SU-DHL-6 (cell line): ENCODE measurements at regions not wholly inside any gene's neighbourhood (a gene's known extent, or its start where the extent isn't known, plus 50 kb on each side); places are given as distances from the start of the nearest gene placed in this dataset.

Experiments
- H2AFZ ChIP-seq: fragments of 200-600 bp; sonication (generic); 2 replicates; pipeline ENCODE4 v1.6.1; 2014; ENCODE audit warnings: low read depth, mild to moderate bottlenecking, moderate library complexity, mixed read lengths, antibody characterized with exemption, low read length; ENCODE audit not compliant: severe bottlenecking
- H3F3A ChIP-seq: fragments of 200-600 bp; shearing (Covaris generic); 2 replicates; pipeline ENCODE4 v1.6.0; 2016; ENCODE audit warnings: antibody characterized with exemption, mild to moderate bottlenecking; ENCODE audit not compliant: insufficient read depth
- H3K27ac ChIP-seq: fragments of 200-600 bp; sonication (generic); 2 replicates; pipeline ENCODE4 v1.5.1; 2016; ENCODE audit warnings: low read depth, mild to moderate bottlenecking, low read length, moderate library complexity, mixed read lengths
- H3K27me3 ChIP-seq: fragments of 200-600 bp; sonication (generic), shearing (Covaris generic); 2 replicates; pipeline ENCODE4 v1.6.0; 2014; ENCODE audit warnings: mild to moderate bottlenecking, low read length
- H3K36me3 ChIP-seq: fragments of 200-600 bp; sonication (generic); 2 replicates; pipeline ENCODE4 v1.6.1; 2014; ENCODE audit warnings: mild to moderate bottlenecking, low read length, mixed read lengths
- H3K4me2 ChIP-seq: fragments of 300-600, 200-600 bp; shearing (Covaris generic), sonication (generic); 2 replicates; pipeline ENCODE4 v1.6.0; 2014; ENCODE audit warnings: low read length, low read depth, mild to moderate bottlenecking; ENCODE audit not compliant: poor library complexity, severe bottlenecking
- H3K4me3 ChIP-seq: fragments of 200-600 bp; sonication (generic); 2 replicates; pipeline ENCODE4 v1.5.1; 2014; ENCODE audit warnings: antibody characterized with exemption, low read length, mild to moderate bottlenecking, mixed read lengths; ENCODE audit not compliant: insufficient read depth, poor library complexity, severe bottlenecking
- H3K79me2 ChIP-seq: fragments of 200-600 bp; sonication (generic); 2 replicates; pipeline ENCODE4 v1.6.1; 2014; ENCODE audit warnings: mild to moderate bottlenecking, low read length, moderate library complexity; ENCODE audit not compliant: insufficient read depth
- H3K9ac ChIP-seq: fragments of 200-600 bp; sonication (generic); 2 replicates; pipeline ENCODE4 v1.7.0; 2014; ENCODE audit warnings: mild to moderate bottlenecking, low read length
- H3K9me2 ChIP-seq: fragments of 200-600 bp; sonication (generic); replicated peaks from 2 replicates; pipeline ENCODE4 v1.6.1; 2014; ENCODE audit warnings: low read length; ENCODE audit not compliant: insufficient read depth
- H3K9me3 ChIP-seq: fragments of 200-600 bp; sonication (generic); 2 replicates; pipeline ENCODE4 v1.6.1; 2014; ENCODE audit warnings: low read length, mixed read lengths; ENCODE audit not compliant: insufficient read depth
- H4K20me1 ChIP-seq: fragments of 200-600 bp; sonication (generic); 2 replicates; pipeline ENCODE4 v1.6.1; 2014; ENCODE audit warnings: low read depth, mild to moderate bottlenecking, antibody characterized with exemption, low read length, moderate library complexity, mixed read lengths
- CTCF ChIP-seq: fragments of 200-600 bp; sonication (generic); IDR thresholded peaks from one replicate; pipeline ENCODE4 v1.5.1; 2017; ENCODE audit warnings: antibody characterized with exemption, mild to moderate bottlenecking, low read length, moderate library complexity; ENCODE audit not compliant: insufficient read depth, poor library complexity, severe bottlenecking
- EZH2phosphoT487 ChIP-seq: fragments of 200-600 bp; sonication (generic), shearing (Covaris generic); conservative IDR thresholded peaks from 2 replicates; pipeline ENCODE4 v1.6.1; 2018; ENCODE audit warnings: mild to moderate bottlenecking, antibody characterized with exemption, low read length, moderate library complexity, mixed read lengths

- Histone ChIP-seq H3K4me2 (no peak overlapping the region), H4K20me1 (no peaks in the 10 kb centered on the region), H3K9ac (no peak overlapping the region), H3K27me3 (no peaks in the 10 kb centered on the region), H2AFZ (no peak overlapping the region), H3K27ac (no peak overlapping the region), H3K9me3 (no peaks in the 10 kb centered on the region), H3K9me2 (no peaks in the 10 kb centered on the region), H3K36me3 (no peaks in the 10 kb centered on the region), H3F3A (no peaks in the 10 kb centered on the region), H3K79me2 (no peaks in the 10 kb centered on the region), H3K4me3 (no peak overlapping the region)
- TF ChIP-seq CTCF (no peak), EZH2phosphoT487 (no peak)
These were observed 125.3 kb upstream of the SALL1 start for GRCh38 chr16:51276336-51276735.

- no peak overlapping the region for H3K4me2 ChIP-seq
- H4K20me1 ChIP-seq, result no peaks in the 10 kb centered on the region
- no peaks in the 10 kb centered on the region for H3F3A ChIP-seq
- no peaks in the 10 kb centered on the region for H3K9me2 ChIP-seq
- TF ChIP-seq CTCF, result no peak
- no peak for TF ChIP-seq EZH2phosphoT487
- no peak overlapping the region for H3K9ac ChIP-seq
- no peak overlapping the region for H2AFZ ChIP-seq
- H3K27me3 ChIP-seq, result no peaks in the 10 kb centered on the region
- no peaks in the 10 kb centered on the region for H3K9me3 ChIP-seq
- no peaks in the 10 kb centered on the region for H3K36me3 ChIP-seq
- H3K79me2 ChIP-seq, result no peaks in the 10 kb centered on the region
- H3K27ac ChIP-seq, result no peak overlapping the region
- H3K4me3 ChIP-seq, result no peak overlapping the region
These were observed 121.3 kb upstream of the SALL1 start for GRCh38 chr16:51272420-51272819.

- H3K9me2 ChIP-seq, result no peaks in the 10 kb centered on the region
- no peaks in the 10 kb centered on the region for H4K20me1 ChIP-seq
- no peaks in the 10 kb centered on the region for H3K9me3 ChIP-seq
- TF ChIP-seq EZH2phosphoT487, result no peak
- TF ChIP-seq CTCF, result no peak
- H3K27me3 ChIP-seq, result no peaks in the 10 kb centered on the region
- no peak overlapping the region for H3K9ac ChIP-seq
- H3F3A ChIP-seq, result no peaks in the 10 kb centered on the region
- no peaks in the 10 kb centered on the region for H3K79me2 ChIP-seq
- H3K36me3 ChIP-seq, result no peaks in the 10 kb centered on the region
- no peak overlapping the region for H3K4me3 ChIP-seq
- no peak overlapping the region for H3K4me2 ChIP-seq
- H3K27ac ChIP-seq, result no peak overlapping the region
- no peak overlapping the region for H2AFZ ChIP-seq
These were observed 120.2 kb upstream of the SALL1 start for GRCh38 chr16:51271156-51271701.

GRCh38 chr16:51268237-51268636 is 117.2 kb upstream of the SALL1 start:
- H3K27ac ChIP-seq, result no peak overlapping the region
- no peaks in the 10 kb centered on the region for H3F3A ChIP-seq
- no peak overlapping the region for H3K9ac ChIP-seq
- H3K4me3 ChIP-seq, result no peak overlapping the region
- H3K4me2 ChIP-seq, result no peak overlapping the region
- H3K9me3 ChIP-seq, result no peaks in the 10 kb centered on the region
- no peak overlapping the region for H2AFZ ChIP-seq
- no peaks in the 10 kb centered on the region for H4K20me1 ChIP-seq
- no peaks in the 10 kb centered on the region for H3K79me2 ChIP-seq
- H3K36me3 ChIP-seq, result no peaks in the 10 kb centered on the region
- TF ChIP-seq CTCF (no peak), EZH2phosphoT487 (no peak)
- H3K27me3 ChIP-seq, result no peaks in the 10 kb centered on the region
- no peaks in the 10 kb centered on the region for H3K9me2 ChIP-seq
